Pancreas (tissue), 10 donors: ENCODE measurements at regions not wholly inside any gene's neighbourhood (a gene's known extent, or its start where the extent isn't known, plus 50 kb on each side); places are given as distances from the start of the nearest gene placed in this dataset.
"Not testable (repeated sequence)": the region's sequence is repeated elsewhere in the genome, so short reads cannot be mapped to it uniquely, and the experiment has no call there.

ENCODE experiments used
- ATAC-seq, 4 donors: fragments of 200-7000 bp; cut with Tn5 transposase; one replicate each; pipeline versions ENCODE4 v1.8.0 to v1.9.1; 2020; ENCODE audit warnings: mild to moderate bottlenecking in 4 of 4, moderate library complexity in 4 of 4
- DNase-seq, 6 donors: peaks; one replicate each; pipeline ENCODE4 v3.0.0-alpha.2; 2020
- FAIRE-seq: peaks from 2 replicates; lab custom pipeline; 2012; peaks lifted over from hg19 to GRCh38; lab: Jason Lieb, UNC
- H3K27ac ChIP-seq, 4 donors: fragments of 200-600 bp; sonication (generic); 1 replicate in 3 of 4; 2 replicates in 1 of 4; pipeline versions ENCODE4 v1.5.0 to v1.8.0; 2020
- H3K27me3 ChIP-seq, 4 donors: fragments of 200-600 bp; one replicate each; pipeline ENCODE4 v1.8.0; 2021
- H3K36me3 ChIP-seq, 3 donors: fragments of 200-600 bp; sonication (generic) in 1 of 3; one replicate each; pipeline versions ENCODE4 v1.5.0 to v1.8.0; 2020 to 2021
- H3K4me1 ChIP-seq, 3 donors: fragments of 200-600 bp; one replicate each; pipeline ENCODE4 v1.8.0; 2021
- H3K4me3 ChIP-seq, 4 donors: fragments of 200-600 bp; sonication (generic) in 2 of 4; one replicate each; pipeline versions ENCODE4 v1.5.0 to v1.8.0; 2020 to 2021
- H3K9me3 ChIP-seq, 4 donors: fragments of 200-600 bp; one replicate each; pipeline ENCODE4 v1.8.0; 2021
- WGBS, 2 donors: extraction: QIAGEN DNeasy Blood & Tissue Kit; methylation state at CpG; one replicate each; pipeline ENCODE4 v1.1.7; 2013; 5-methylcytosine and 5-hydroxymethylcytosine counted together
- intact Hi-C, 3 donors: fragments of 100-400 bp; cut with DNase I; formaldehyde crosslinking; loops; one replicate each; pipeline versions ENCODE4 v1.11.1 to v1.14.2; 2022
- TF ChIP-seq, protein P1 (sequence below), 4 donors: fragments of 200-600 bp; sonication (generic) in 3 of 4; IDR thresholded peaks; one replicate each; pipeline versions ENCODE4 v1.5.0 to v1.8.0; 2021; ENCODE audit warnings: antibody characterized with exemption in 4 of 4
- donor health status: healthy with polysubstance abuse.
- donor health status: DM: no; HTN: no; CAD: no; lungs with moderate emphysema.
- donor health status: DM: no; HTN: no; CAD: no.
- donor health status: control.
- donor health status: control.
- donor health status: Bipolar disorder and iron deficiency.
- donor health status: DM: yes; HTN: yes; CAD: no.
- donor health status: DM: no; HTN: no; CAD: no.
- donor health status: DM: no; HTN: no; CAD: no.
- donor health status: DM: yes; HTN: yes; CAD: no.

DNA sequence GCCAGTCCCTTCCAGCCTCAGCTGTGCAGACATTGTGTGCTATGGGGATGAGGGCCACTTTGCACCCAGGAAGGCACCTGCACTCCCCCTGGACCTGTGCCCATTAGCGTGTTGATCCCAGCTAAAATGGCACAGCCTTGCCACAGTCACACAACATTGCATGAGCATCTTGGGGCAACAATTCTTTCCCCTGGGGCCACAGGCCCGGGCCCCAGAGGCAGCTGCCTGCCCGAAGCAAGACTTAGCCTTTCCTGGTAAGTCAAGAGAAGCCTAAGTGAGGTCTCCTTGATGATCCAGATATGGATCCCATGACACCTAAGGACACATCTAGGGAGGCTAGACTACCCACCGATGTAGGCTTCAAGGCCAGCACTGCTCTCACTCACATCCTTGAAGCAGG is 202.1 kb downstream of the BCL11A start:
- Histone ChIP-seq H3K27ac (no peak overlapping the region), H3K4me3 (no peak overlapping the region), H3K27me3 (no peaks in the 10 kb centered on the region), H3K36me3 (no peaks in the 10 kb centered on the region), H3K4me1 (no peaks in the 10 kb centered on the region), H3K9me3 (no peaks in the 10 kb centered on the region)
- FAIRE-seq: no peak
- TF ChIP-seq, protein P1, sequence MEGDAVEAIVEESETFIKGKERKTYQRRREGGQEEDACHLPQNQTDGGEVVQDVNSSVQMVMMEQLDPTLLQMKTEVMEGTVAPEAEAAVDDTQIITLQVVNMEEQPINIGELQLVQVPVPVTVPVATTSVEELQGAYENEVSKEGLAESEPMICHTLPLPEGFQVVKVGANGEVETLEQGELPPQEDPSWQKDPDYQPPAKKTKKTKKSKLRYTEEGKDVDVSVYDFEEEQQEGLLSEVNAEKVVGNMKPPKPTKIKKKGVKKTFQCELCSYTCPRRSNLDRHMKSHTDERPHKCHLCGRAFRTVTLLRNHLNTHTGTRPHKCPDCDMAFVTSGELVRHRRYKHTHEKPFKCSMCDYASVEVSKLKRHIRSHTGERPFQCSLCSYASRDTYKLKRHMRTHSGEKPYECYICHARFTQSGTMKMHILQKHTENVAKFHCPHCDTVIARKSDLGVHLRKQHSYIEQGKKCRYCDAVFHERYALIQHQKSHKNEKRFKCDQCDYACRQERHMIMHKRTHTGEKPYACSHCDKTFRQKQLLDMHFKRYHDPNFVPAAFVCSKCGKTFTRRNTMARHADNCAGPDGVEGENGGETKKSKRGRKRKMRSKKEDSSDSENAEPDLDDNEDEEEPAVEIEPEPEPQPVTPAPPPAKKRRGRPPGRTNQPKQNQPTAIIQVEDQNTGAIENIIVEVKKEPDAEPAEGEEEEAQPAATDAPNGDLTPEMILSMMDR (IDR thresholded peaks at IDR 0.05): no peak
- DNase-seq: no peak
- ATAC-seq: no peak
- intact Hi-C loops: no loop called here
- 82 to 93% methylated on average over 4 of the region's 4 CpGs for WGBS, 2 donors

DNA sequence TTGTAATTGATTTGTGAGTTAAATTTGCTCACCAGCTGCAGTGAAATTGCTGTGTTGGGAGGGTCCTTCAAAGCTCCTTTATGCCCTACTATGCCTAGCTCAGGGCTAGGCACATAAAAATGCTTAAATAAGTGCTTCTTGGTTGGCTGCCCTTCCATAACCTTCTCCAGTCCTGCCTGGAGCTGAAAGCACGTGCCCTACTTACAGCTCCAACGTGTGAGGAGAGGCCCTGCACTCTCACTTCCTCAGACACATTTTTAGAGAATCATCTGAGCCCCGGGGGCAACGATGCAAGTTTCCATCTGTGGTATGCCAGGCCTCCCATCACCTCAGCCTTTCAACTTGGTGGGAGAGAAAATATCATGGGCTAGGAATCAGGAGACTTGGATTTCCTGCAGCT is 202.7 kb downstream of the BCL11A start:
- H3K27ac ChIP-seq: no peak overlapping the region
- no peak for FAIRE-seq
- no peak for DNase-seq
- WGBS, 2 donors: 86 to 93% methylated on average over 4 of the region's 4 CpGs
- intact Hi-C loops: no loop called here
- H3K9me3 ChIP-seq: no peaks in the 10 kb centered on the region
- TF ChIP-seq, protein P1 (IDR thresholded peaks at IDR 0.05): no peak
- H3K4me1 ChIP-seq: no peaks in the 10 kb centered on the region
- no peaks in the 10 kb centered on the region for H3K36me3 ChIP-seq
- no peaks in the 10 kb centered on the region for H3K27me3 ChIP-seq
- H3K4me3 ChIP-seq: no peak overlapping the region
- no peak for ATAC-seq

GRCh38 chr2:60347781-60348180 is 205.7 kb downstream of the BCL11A start:
- Histone ChIP-seq H3K27me3 (no peaks in the 10 kb centered on the region), H3K27ac (no peak overlapping the region), H3K4me1 (no peaks in the 10 kb centered on the region), H3K9me3 (no peaks in the 10 kb centered on the region), H3K36me3 (no peaks in the 10 kb centered on the region), H3K4me3 (no peak overlapping the region)
- TF ChIP-seq, protein P1 (IDR thresholded peaks at IDR 0.05): no peak
- ATAC-seq: no peak
- WGBS, 2 donors: 84 to 90% methylated on average over 5 of the region's 5 CpGs
- FAIRE-seq: no peak
- no peak for DNase-seq
- intact Hi-C loops: no loop called here

GRCh38 chr2:60342491-60342890 is 211.0 kb downstream of the BCL11A start:
- DNase-seq, H3K27ac ChIP-seq, ATAC-seq, H3K27me3 ChIP-seq, FAIRE-seq, H3K36me3 ChIP-seq, intact Hi-C loops, H3K9me3 ChIP-seq, H3K4me3 ChIP-seq, H3K4me1 ChIP-seq: not testable (repeated sequence)
- WGBS, 2 donors: 96% methylated on average over 4 of the region's 4 CpGs

DNA sequence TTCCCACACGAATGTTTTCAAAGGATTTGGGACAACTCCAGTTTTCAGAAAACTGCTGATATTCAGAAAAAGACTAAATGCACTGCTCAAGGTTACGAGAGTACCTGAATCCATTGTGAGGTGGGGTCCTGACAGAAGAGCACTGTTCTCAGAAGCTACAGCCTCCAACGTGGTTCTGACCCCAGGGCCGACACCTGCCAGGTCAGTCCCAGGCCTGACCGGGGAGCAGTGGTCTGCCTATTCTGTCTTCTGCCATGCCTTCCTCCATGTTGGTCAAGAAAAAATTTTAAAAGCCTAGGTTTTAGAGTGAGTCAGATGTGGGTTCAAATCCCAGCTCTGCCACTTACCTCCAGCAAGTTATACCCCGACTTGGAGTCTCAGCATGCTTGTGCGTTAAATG is 212.3 kb downstream of the BCL11A start:
- TF ChIP-seq, protein P1 (IDR thresholded peaks at IDR 0.05): no peak
- DNase-seq (no peak), FAIRE-seq (no peak), ATAC-seq (no peak)
- H3K27me3 ChIP-seq: no peaks in the 10 kb centered on the region
- intact Hi-C loops: no loop called here
- H3K27ac ChIP-seq: no peak overlapping the region
- H3K9me3 ChIP-seq: no peaks in the 10 kb centered on the region
- H3K36me3 ChIP-seq: no peaks in the 10 kb centered on the region
- H3K4me3 ChIP-seq: no peak overlapping the region
- no peaks in the 10 kb centered on the region for H3K4me1 ChIP-seq
- WGBS, 2 donors: 86 to 91% methylated on average over 7 of the region's 7 CpGs

DNA sequence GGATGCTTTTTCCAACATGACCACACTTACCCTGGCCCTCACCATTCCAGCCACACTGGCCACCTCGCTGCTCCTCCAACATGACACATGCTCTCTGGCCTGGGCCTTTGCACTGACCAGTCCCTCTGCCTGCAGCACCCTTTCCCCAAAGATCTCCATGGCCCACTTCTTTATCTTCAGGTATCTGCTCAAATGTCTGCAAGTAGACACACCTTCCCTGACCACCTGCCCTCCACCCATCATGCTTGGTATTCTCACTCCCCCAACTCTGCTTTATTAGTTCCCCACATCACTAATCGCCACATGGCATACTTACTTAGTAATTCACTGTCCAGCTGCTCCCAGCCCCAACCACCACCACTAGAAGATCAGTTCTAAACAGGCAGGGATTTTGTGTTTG is 214.2 kb downstream of the BCL11A start:
- WGBS, 2 donors: 89 to 90% methylated on average over 2 of the region's 2 CpGs
- Histone ChIP-seq H3K9me3 (no peaks in the 10 kb centered on the region), H3K4me3 (no peak overlapping the region), H3K36me3 (no peaks in the 10 kb centered on the region), H3K4me1 (no peaks in the 10 kb centered on the region), H3K27me3 (no peaks in the 10 kb centered on the region), H3K27ac (no peak overlapping the region)
- TF ChIP-seq, protein P1 (IDR thresholded peaks at IDR 0.05): no peak
- intact Hi-C loops: no loop called here
- FAIRE-seq (no peak), DNase-seq (no peak), ATAC-seq (no peak)
